ENCODE measurements at regions not wholly inside any gene's neighbourhood (a gene's known extent, or its start where the extent isn't known, plus 50 kb on each side); places are given as distances from the start of the nearest gene placed in this dataset.

GRCh38 chr20:7454047-7454446 lies 486.2 kb downstream of the HAO1 start:
- H3K9ac ChIP-seq (ENCODE audit: low read length) = no peak overlapping the region
- no peaks in the 10 kb centered on the region for H3F3A ChIP-seq (ENCODE audit: insufficient read depth)
- no peaks in the 10 kb centered on the region for H4K20me1 ChIP-seq (ENCODE audit: low read depth, low read length)
- no peaks in the 10 kb centered on the region for H3K79me2 ChIP-seq (ENCODE audit: insufficient read depth, low read length)
- no peaks in the 10 kb centered on the region for H3K27me3 ChIP-seq (ENCODE audit: low read length)
- no peaks in the 10 kb centered on the region for H3K36me3 ChIP-seq (ENCODE audit: low read length)
- no peak overlapping the region for H3K4me3 ChIP-seq (ENCODE audit: insufficient read depth, low read length, poor library complexity, severe bottlenecking)
- no peaks in the 10 kb centered on the region for H3K9me2 ChIP-seq (replicated peaks; ENCODE audit: insufficient read depth, low read length)
- no peak overlapping the region for H2AFZ ChIP-seq (ENCODE audit: low read depth, low read length, severe bottlenecking)
- no peak for TF ChIP-seq EZH2phosphoT487 (conservative IDR thresholded peaks at IDR 0.05; ENCODE audit: low read length)
- no peak for TF ChIP-seq CTCF (IDR thresholded peaks at IDR 0.05; ENCODE audit: insufficient read depth, low read length, poor library complexity, severe bottlenecking)
- H3K4me2 ChIP-seq (ENCODE audit: low read depth, low read length, poor library complexity, severe bottlenecking) = no peak overlapping the region
- H3K27ac ChIP-seq (ENCODE audit: low read depth, low read length) = no peak overlapping the region
- H3K9me3 ChIP-seq (ENCODE audit: insufficient read depth, low read length) = no peaks in the 10 kb centered on the region

- H3K27ac ChIP-seq (ENCODE audit: low read depth, low read length) = no peak overlapping the region
- TF ChIP-seq EZH2phosphoT487 (conservative IDR thresholded peaks at IDR 0.05; ENCODE audit: low read length) (no peak), CTCF (IDR thresholded peaks at IDR 0.05; ENCODE audit: insufficient read depth, low read length, poor library complexity, severe bottlenecking) (no peak)
- no peak overlapping the region for H2AFZ ChIP-seq (ENCODE audit: low read depth, low read length, severe bottlenecking)
- no peaks in the 10 kb centered on the region for H3K36me3 ChIP-seq (ENCODE audit: low read length)
- no peaks in the 10 kb centered on the region for H3K27me3 ChIP-seq (ENCODE audit: low read length)
- no peaks in the 10 kb centered on the region for H3K79me2 ChIP-seq (ENCODE audit: insufficient read depth, low read length)
- H3F3A ChIP-seq (ENCODE audit: insufficient read depth) = no peaks in the 10 kb centered on the region
- H3K9me3 ChIP-seq (ENCODE audit: insufficient read depth, low read length) = no peaks in the 10 kb centered on the region
- no peaks in the 10 kb centered on the region for H4K20me1 ChIP-seq (ENCODE audit: low read depth, low read length)
- H3K4me3 ChIP-seq (ENCODE audit: insufficient read depth, low read length, poor library complexity, severe bottlenecking) = no peak overlapping the region
- no peaks in the 10 kb centered on the region for H3K9me2 ChIP-seq (replicated peaks; ENCODE audit: insufficient read depth, low read length)
- H3K4me2 ChIP-seq (ENCODE audit: low read depth, low read length, poor library complexity, severe bottlenecking) = no peak overlapping the region
- no peak overlapping the region for H3K9ac ChIP-seq (ENCODE audit: low read length)
Measured at GRCh38 chr20:7458459-7458858, 481.8 kb downstream of the HAO1 start.

- TF ChIP-seq CTCF (IDR thresholded peaks at IDR 0.05; ENCODE audit: insufficient read depth, low read length, poor library complexity, severe bottlenecking) (no peak), EZH2phosphoT487 (conservative IDR thresholded peaks at IDR 0.05; ENCODE audit: low read length) (no peak)
- Histone ChIP-seq H3K9me3 (ENCODE audit: insufficient read depth, low read length) (no peaks in the 10 kb centered on the region), H3K36me3 (ENCODE audit: low read length) (no peaks in the 10 kb centered on the region), H3K4me2 (ENCODE audit: low read depth, low read length, poor library complexity, severe bottlenecking) (no peak overlapping the region), H4K20me1 (ENCODE audit: low read depth, low read length) (no peaks in the 10 kb centered on the region), H3K9me2 (replicated peaks; ENCODE audit: insufficient read depth, low read length) (no peaks in the 10 kb centered on the region), H3K79me2 (ENCODE audit: insufficient read depth, low read length) (no peaks in the 10 kb centered on the region), H3K27ac (ENCODE audit: low read depth, low read length) (no peak overlapping the region), H3K27me3 (ENCODE audit: low read length) (no peaks in the 10 kb centered on the region), H3F3A (ENCODE audit: insufficient read depth) (no peaks in the 10 kb centered on the region), H3K4me3 (ENCODE audit: insufficient read depth, low read length, poor library complexity, severe bottlenecking) (no peak overlapping the region), H2AFZ (ENCODE audit: low read depth, low read length, severe bottlenecking) (no peak overlapping the region), H3K9ac (ENCODE audit: low read length) (no peak overlapping the region)
Measured at GRCh38 chr20:7459083-7459482, 481.2 kb downstream of the HAO1 start.

GRCh38 chr20:7463290-7463689 lies 477.0 kb downstream of the HAO1 start:
- no peak for TF ChIP-seq EZH2phosphoT487 (conservative IDR thresholded peaks at IDR 0.05; ENCODE audit: low read length)
- no peak for TF ChIP-seq CTCF (IDR thresholded peaks at IDR 0.05; ENCODE audit: insufficient read depth, low read length, poor library complexity, severe bottlenecking)
- H3K4me2 ChIP-seq (ENCODE audit: low read depth, low read length, poor library complexity, severe bottlenecking) = no peak overlapping the region
- no peaks in the 10 kb centered on the region for H3K36me3 ChIP-seq (ENCODE audit: low read length)
- no peaks in the 10 kb centered on the region for H4K20me1 ChIP-seq (ENCODE audit: low read depth, low read length)
- H3F3A ChIP-seq (ENCODE audit: insufficient read depth) = no peaks in the 10 kb centered on the region
- no peak overlapping the region for H3K4me3 ChIP-seq (ENCODE audit: insufficient read depth, low read length, poor library complexity, severe bottlenecking)
- H3K79me2 ChIP-seq (ENCODE audit: insufficient read depth, low read length) = no peaks in the 10 kb centered on the region
- no peaks in the 10 kb centered on the region for H3K9me2 ChIP-seq (replicated peaks; ENCODE audit: insufficient read depth, low read length)
- H3K9me3 ChIP-seq (ENCODE audit: insufficient read depth, low read length) = no peaks in the 10 kb centered on the region
- H2AFZ ChIP-seq (ENCODE audit: low read depth, low read length, severe bottlenecking) = no peak overlapping the region
- no peak overlapping the region for H3K9ac ChIP-seq (ENCODE audit: low read length)
- H3K27ac ChIP-seq (ENCODE audit: low read depth, low read length) = no peak overlapping the region
- no peaks in the 10 kb centered on the region for H3K27me3 ChIP-seq (ENCODE audit: low read length)
